ENCODE measurements at regions not wholly inside any gene's neighbourhood (a gene's known extent, or its start where the extent isn't known, plus 50 kb on each side); places are given as distances from the start of the nearest gene placed in this dataset.

DNA sequence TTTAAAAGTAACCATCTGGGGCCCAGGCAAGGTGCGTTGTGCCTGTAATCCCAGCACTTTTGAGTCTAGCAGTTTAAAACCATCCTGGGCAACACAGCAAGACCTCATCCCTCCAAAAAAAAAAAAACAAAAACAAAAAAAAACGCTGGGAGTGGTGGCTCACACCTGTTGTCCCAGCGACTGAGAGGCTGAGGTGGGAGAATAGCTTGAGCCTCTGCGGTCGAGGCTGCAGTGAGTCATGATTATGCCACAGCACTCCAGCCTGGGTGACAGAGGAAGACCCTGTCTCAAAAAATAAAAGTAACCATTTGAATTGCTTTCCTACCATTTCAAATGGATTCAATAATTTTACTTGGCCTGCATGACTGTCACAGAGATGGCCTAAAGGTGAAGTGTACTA is 186.5 kb upstream of the ATP2B1 start:
- TF ChIP-seq, protein P1, sequence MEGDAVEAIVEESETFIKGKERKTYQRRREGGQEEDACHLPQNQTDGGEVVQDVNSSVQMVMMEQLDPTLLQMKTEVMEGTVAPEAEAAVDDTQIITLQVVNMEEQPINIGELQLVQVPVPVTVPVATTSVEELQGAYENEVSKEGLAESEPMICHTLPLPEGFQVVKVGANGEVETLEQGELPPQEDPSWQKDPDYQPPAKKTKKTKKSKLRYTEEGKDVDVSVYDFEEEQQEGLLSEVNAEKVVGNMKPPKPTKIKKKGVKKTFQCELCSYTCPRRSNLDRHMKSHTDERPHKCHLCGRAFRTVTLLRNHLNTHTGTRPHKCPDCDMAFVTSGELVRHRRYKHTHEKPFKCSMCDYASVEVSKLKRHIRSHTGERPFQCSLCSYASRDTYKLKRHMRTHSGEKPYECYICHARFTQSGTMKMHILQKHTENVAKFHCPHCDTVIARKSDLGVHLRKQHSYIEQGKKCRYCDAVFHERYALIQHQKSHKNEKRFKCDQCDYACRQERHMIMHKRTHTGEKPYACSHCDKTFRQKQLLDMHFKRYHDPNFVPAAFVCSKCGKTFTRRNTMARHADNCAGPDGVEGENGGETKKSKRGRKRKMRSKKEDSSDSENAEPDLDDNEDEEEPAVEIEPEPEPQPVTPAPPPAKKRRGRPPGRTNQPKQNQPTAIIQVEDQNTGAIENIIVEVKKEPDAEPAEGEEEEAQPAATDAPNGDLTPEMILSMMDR (IDR thresholded peaks at IDR 0.05) = no peak
- TF ChIP-seq POLR2AphosphoS5 (IDR thresholded peaks at IDR 0.05) (no peak), POLR2A (IDR thresholded peaks at IDR 0.05) (no peak)
